HG03442 (cell line): ENCODE measurements at regions not wholly inside any gene's neighbourhood (a gene's known extent, or its start where the extent isn't known, plus 50 kb on each side); places are given as distances from the start of the nearest gene placed in this dataset.

Experiments
- ATAC-seq: cut with Tn5 transposase; IDR thresholded peaks from one replicate; pipeline ENCODE4 v1.9.1; 2021; ENCODE audit warnings: mild to moderate bottlenecking, moderate library complexity; ENCODE audit not compliant: unreplicated experiment

- ATAC-seq = no peak
Measured at GRCh38 chr9:16025627-16026026, 472.8 kb downstream of the CCDC171 start.

GRCh38 chr9:16026886-16027285, 474.0 kb downstream of the CCDC171 start:
- no peak for ATAC-seq

- no peak for ATAC-seq
Measured at GRCh38 chr9:16028548-16028947, 475.7 kb downstream of the CCDC171 start.

- no peak for ATAC-seq
Measured at GRCh38 chr9:16029046-16029615, 476.3 kb downstream of the CCDC171 start.

GRCh38 chr9:16029796-16030363, 477.0 kb downstream of the CCDC171 start:
- ATAC-seq = no peak

- ATAC-seq = peak; percentile 99
Measured at GRCh38 chr9:16030528-16031185, 477.8 kb downstream of the CCDC171 start.

GRCh38 chr9:16031486-16031885, 478.6 kb downstream of the CCDC171 start:
- ATAC-seq = no peak

GRCh38 chr9:16031971-16032370, 479.1 kb downstream of the CCDC171 start:
- ATAC-seq = no peak

- ATAC-seq = no peak
Measured at GRCh38 chr9:16032799-16033198, 480.0 kb downstream of the CCDC171 start.

GRCh38 chr9:16033253-16033652, 480.4 kb downstream of the CCDC171 start:
- ATAC-seq = no peak

- no peak for ATAC-seq
Measured at GRCh38 chr9:16033921-16034691, 481.3 kb downstream of the CCDC171 start.

GRCh38 chr9:16039218-16039987, 486.6 kb downstream of the CCDC171 start:
- ATAC-seq = peak; percentile 72

- no peak for ATAC-seq
Measured at GRCh38 chr9:16039988-16040761, 487.3 kb downstream of the CCDC171 start.

- no peak for ATAC-seq
Measured at GRCh38 chr9:16043756-16044578, 491.1 kb downstream of the CCDC171 start.

GRCh38 chr9:16044579-16044881, 491.7 kb downstream of the CCDC171 start:
- ATAC-seq = no peak

- ATAC-seq = no peak
Measured at GRCh38 chr9:16045651-16046280, 492.9 kb downstream of the CCDC171 start.

GRCh38 chr9:16046713-16047112, 493.9 kb downstream of the CCDC171 start:
- ATAC-seq = no peak

- ATAC-seq = no peak
Measured at GRCh38 chr9:16048129-16048528, 495.3 kb downstream of the CCDC171 start.

- no peak for ATAC-seq
Measured at GRCh38 chr9:16052146-16052545, 499.3 kb downstream of the CCDC171 start.
